Liver (tissue), 8 donors: ENCODE measurements at regions not wholly inside any gene's neighbourhood (a gene's known extent, or its start where the extent isn't known, plus 50 kb on each side); places are given as distances from the start of the nearest gene placed in this dataset.

Experiments used
- DNase-seq: peaks from one replicate; pipeline ENCODE4 v3.0.0-alpha.2; 2017; ENCODE audit warnings: low spot score
- H3K27ac ChIP-seq, 2 donors: one replicate each; pipeline ENCODE4 v1.7.0; 2013; ENCODE audit warnings: inconsistent platforms in 2 of 2, low read length in 2 of 2, control low read depth in 1 of 2, low read depth in 1 of 2, mild to moderate bottlenecking in 1 of 2
- H3K27me3 ChIP-seq, 4 donors: one replicate each; pipeline versions ENCODE4 v1.6.1 to v1.7.0; 2013; ENCODE audit warnings: low read length in 3 of 4, inconsistent platforms in 1 of 4, mild to moderate bottlenecking in 1 of 4, moderate library complexity in 1 of 4; ENCODE audit not compliant: control insufficient read depth in 4 of 4, insufficient read depth in 4 of 4
- H3K36me3 ChIP-seq, 4 donors: one replicate each; pipeline versions ENCODE4 v1.6.1 to v1.7.0; 2013; ENCODE audit warnings: low read length in 3 of 4, mild to moderate bottlenecking in 3 of 4, low read depth in 1 of 4, moderate library complexity in 1 of 4; ENCODE audit not compliant: control insufficient read depth in 4 of 4, insufficient read depth in 3 of 4
- H3K4me1 ChIP-seq, 4 donors: one replicate each; pipeline versions ENCODE4 v1.6.1 to v1.7.0; 2013; ENCODE audit warnings: low read length in 3 of 4, mild to moderate bottlenecking in 3 of 4, moderate library complexity in 1 of 4; ENCODE audit not compliant: control insufficient read depth in 4 of 4, insufficient read depth in 4 of 4
- H3K4me3 ChIP-seq, 3 donors: one replicate each; pipeline versions ENCODE4 v1.6.1 to v1.7.0; 2013; ENCODE audit warnings: low read length in 3 of 3, control low read depth in 1 of 3, low read depth in 1 of 3, mild to moderate bottlenecking in 1 of 3
- H3K9ac ChIP-seq, 2 donors: one replicate each; pipeline ENCODE4 v1.7.0; 2013; ENCODE audit warnings: low read length in 2 of 2, mild to moderate bottlenecking in 2 of 2, moderate library complexity in 2 of 2, control low read depth in 1 of 2, low read depth in 1 of 2
- H3K9me3 ChIP-seq, 4 donors: one replicate each; pipeline versions ENCODE4 v1.6.1 to v1.7.0; 2013; ENCODE audit warnings: low read length in 3 of 4; ENCODE audit not compliant: control insufficient read depth in 4 of 4
- ATF3 ChIP-seq: IDR thresholded peaks from 2 replicates; pipeline ENCODE4 v1.6.1; 2016; ENCODE audit warnings: antibody characterized with exemption
- CTCF ChIP-seq: fragments of 150-350 bp; IDR thresholded peaks from 2 replicates; pipeline ENCODE4 v1.5.1; 2017; ENCODE audit warnings: improper control_type of control experiment, low read depth, low read length; ENCODE audit not compliant: missing input control
- FOXA1 ChIP-seq: IDR thresholded peaks from 2 replicates; pipeline ENCODE4 v1.6.1; 2016; ENCODE audit warnings: antibody characterized with exemption
- FOXA2 ChIP-seq: IDR thresholded peaks from 2 replicates; pipeline ENCODE4 v1.6.1; 2016; ENCODE audit warnings: antibody characterized with exemption
- GABPA ChIP-seq, 2 donors: IDR thresholded peaks in 1 of 2; conservative IDR thresholded peaks in 1 of 2; 2 replicates each; pipeline ENCODE4 v1.6.1; 2016; ENCODE audit warnings: antibody characterized with exemption in 2 of 2, mild to moderate bottlenecking in 1 of 2, moderate library complexity in 1 of 2
- HNF4A ChIP-seq, 2 donors: conservative IDR thresholded peaks; 2 replicates each; pipeline ENCODE4 v1.6.1; 2016; ENCODE audit warnings: antibody characterized with exemption in 2 of 2, mild to moderate bottlenecking in 2 of 2
- HNF4G ChIP-seq: IDR thresholded peaks from 2 replicates; pipeline ENCODE4 v1.6.1; 2016; ENCODE audit warnings: antibody characterized with exemption
- JUND ChIP-seq, 2 donors: IDR thresholded peaks; 2 replicates each; pipeline ENCODE4 v1.6.1; 2016; ENCODE audit warnings: antibody characterized with exemption in 2 of 2
- MAX ChIP-seq: IDR thresholded peaks from 2 replicates; pipeline ENCODE4 v1.6.1; 2016; ENCODE audit warnings: antibody characterized with exemption
- RAD21 ChIP-seq, 2 donors: IDR thresholded peaks; 2 replicates each; pipeline ENCODE4 v1.6.1; 2016; ENCODE audit warnings: antibody characterized with exemption in 2 of 2, mild to moderate bottlenecking in 2 of 2
- REST ChIP-seq: IDR thresholded peaks from 2 replicates; pipeline ENCODE4 v1.6.1; 2016; ENCODE audit warnings: antibody characterized with exemption, mild to moderate bottlenecking
- RXRA ChIP-seq, 2 donors: IDR thresholded peaks; 2 replicates each; pipeline ENCODE4 v1.6.1; 2017 to 2018; ENCODE audit warnings: antibody characterized with exemption in 2 of 2, mild to moderate bottlenecking in 1 of 2
- TAF1 ChIP-seq: conservative IDR thresholded peaks from 2 replicates; pipeline ENCODE4 v1.6.1; 2016; ENCODE audit warnings: antibody characterized with exemption, mild to moderate bottlenecking
- YY1 ChIP-seq: IDR thresholded peaks from 2 replicates; pipeline ENCODE4 v1.6.1; 2016; ENCODE audit warnings: antibody characterized with exemption, mild to moderate bottlenecking
- ZBTB33 ChIP-seq: IDR thresholded peaks from 2 replicates; pipeline ENCODE4 v1.6.1; 2016; ENCODE audit warnings: antibody characterized with exemption
- WGBS: extraction: QIAGEN DNeasy Blood & Tissue Kit; methylation state at CpG from one replicate; pipeline ENCODE4 v1.1.7; 2013; 5-methylcytosine and 5-hydroxymethylcytosine counted together
- donor health status: healthy.
- donor health status: healthy.
- donor health status: healthy.
- donor health status: healthy.
- donor health status: healthy.

- H3K27me3 ChIP-seq, result no peaks in the 10 kb centered on the region
- DNase-seq, result no peak
- no peak overlapping the region for H3K9ac ChIP-seq
- TF ChIP-seq ZBTB33, result no peak
- no peak for TF ChIP-seq REST
- no peak for TF ChIP-seq RXRA (IDR thresholded peaks at IDR 0.05)
- TF ChIP-seq ATF3, result no peak
- TF ChIP-seq CTCF, result no peak
- TF ChIP-seq FOXA1, result no peak
- TF ChIP-seq HNF4G, result no peak
- no peak for TF ChIP-seq RAD21 (IDR thresholded peaks at IDR 0.05)
- TF ChIP-seq JUND (IDR thresholded peaks at IDR 0.05), result no peak
- TF ChIP-seq TAF1, result no peak
- TF ChIP-seq YY1, result no peak
- no peak for TF ChIP-seq GABPA (IDR thresholded peaks at IDR 0.05 in 1 of 2, conservative IDR thresholded peaks at IDR 0.05 in 1 of 2)
- no peak for TF ChIP-seq FOXA2
- H3K27ac ChIP-seq, result no peak overlapping the region
- H3K4me3 ChIP-seq, result no peak overlapping the region
- 74% methylated on average over 1 of the region's 1 CpG for WGBS
- H3K36me3 ChIP-seq, result no peaks in the 10 kb centered on the region
- peaks cover 0 to 3% (median 0%) of the 10 kb centered on the region in 4 donors for H3K9me3 ChIP-seq
- no peaks in the 10 kb centered on the region for H3K4me1 ChIP-seq
Observed at GRCh38 chr6:66103354-66103753, 396.3 kb upstream of the EYS start.

- no peaks in the 10 kb centered on the region for H3K4me1 ChIP-seq
- no peak overlapping the region for H3K9ac ChIP-seq
- H3K27ac ChIP-seq, result no peak overlapping the region
- DNase-seq, result no peak
- H3K4me3 ChIP-seq, result no peak overlapping the region
- H3K9me3 ChIP-seq, result no peaks in the 10 kb centered on the region
- 91% methylated on average over 26 of the region's 26 CpGs for WGBS
- H3K36me3 ChIP-seq, result no peaks in the 10 kb centered on the region
- H3K27me3 ChIP-seq, result no peaks in the 10 kb centered on the region
- TF ChIP-seq REST (no peak), CTCF (no peak), HNF4A (conservative IDR thresholded peaks at IDR 0.05) (no peak), FOXA2 (no peak), FOXA1 (no peak), MAX (no peak), JUND (IDR thresholded peaks at IDR 0.05) (no peak), YY1 (no peak), HNF4G (no peak), GABPA (IDR thresholded peaks at IDR 0.05 in 1 of 2, conservative IDR thresholded peaks at IDR 0.05 in 1 of 2) (no peak)
Observed at GRCh38 chr6:66096679-66097078, 389.7 kb upstream of the EYS start.
